Right ventricle myocardium superior (tissue), 1 donor: ENCODE measurements at regions not wholly inside any gene's neighbourhood (a gene's known extent, or its start where the extent isn't known, plus 50 kb on each side); places are given as distances from the start of the nearest gene placed in this dataset.
A peak's percentile ranks its signal among the peaks of the same experiment; 100 is the strongest.

Experiments used
- ATAC-seq: fragments of 200-7000 bp; cut with Tn5 transposase; one replicate; pipeline ENCODE4 v1.9.1; 2020; ENCODE audit warnings: mild to moderate bottlenecking; ENCODE audit not compliant: poor library complexity
- DNase-seq: peaks from one replicate; pipeline ENCODE4 v3.0.0-alpha.2; 2020
- intact Hi-C: fragments of 100-400 bp; cut with DNase I; formaldehyde crosslinking; loops from one replicate; pipeline ENCODE4 v1.11.2; 2022
- donor health status: DM: no; HTN: yes; CAD: no; lungs with severe emphysema.

- peak; percentile 87 for ATAC-seq
- no peak for DNase-seq
- intact Hi-C loops, result no loop called here
Observed at GRCh38 chr9:116070256-116070914, 83.2 kb upstream of the PAPPA start.

- intact Hi-C loops, result no loop called here
- ATAC-seq (no peak), DNase-seq (no peak)
Observed at GRCh38 chr9:116072046-116072445, 81.5 kb upstream of the PAPPA start.

GRCh38 chr9:116073826-116074225 is 79.8 kb upstream of the PAPPA start:
- DNase-seq, result no peak
- ATAC-seq, result no peak
- intact Hi-C loops, result no loop called here

- DNase-seq, result no peak
- no peak for ATAC-seq
- intact Hi-C loops, result no loop called here
Observed at GRCh38 chr9:116074658-116075057, 78.9 kb upstream of the PAPPA start.

GRCh38 chr9:116075191-116075590 is 78.4 kb upstream of the PAPPA start:
- ATAC-seq, result no peak
- no peak for DNase-seq
- intact Hi-C loops, result no loop called here

- intact Hi-C loops, result no loop called here
- no peak for ATAC-seq
- no peak for DNase-seq
Observed at GRCh38 chr9:116078640-116079039, 75.0 kb upstream of the PAPPA start.

- no peak for DNase-seq
- intact Hi-C loops, result no loop called here
- ATAC-seq, result no peak
Observed at GRCh38 chr9:116080561-116080960, 73.0 kb upstream of the PAPPA start.

GRCh38 chr9:116081435-116082115 is 72.0 kb upstream of the PAPPA start:
- ATAC-seq (no peak), DNase-seq (no peak)
- intact Hi-C loops, result no loop called here

- DNase-seq, result no peak
- intact Hi-C loops, result no loop called here
- no peak for ATAC-seq
Observed at GRCh38 chr9:116083837-116084236, 69.8 kb upstream of the PAPPA start.

- DNase-seq, result no peak
- intact Hi-C loops, result no loop called here
- peak; percentile 30 for ATAC-seq
Observed at GRCh38 chr9:116084497-116084896, 69.1 kb upstream of the PAPPA start.

GRCh38 chr9:116087246-116087645 is 66.3 kb upstream of the PAPPA start:
- DNase-seq (peak; percentile 63), ATAC-seq (peak; percentile 92)
- intact Hi-C loops, result no loop called here

GRCh38 chr9:116087751-116088194 is 65.8 kb upstream of the PAPPA start:
- no peak for DNase-seq
- peak; percentile 27 for ATAC-seq
- intact Hi-C loops, result no loop called here

- ATAC-seq (no peak), DNase-seq (no peak)
- intact Hi-C loops, result no loop called here
Observed at GRCh38 chr9:116088396-116088795, 65.2 kb upstream of the PAPPA start.

- no peak for DNase-seq
- intact Hi-C loops, result no loop called here
- ATAC-seq, result peak; percentile 21
Observed at GRCh38 chr9:116090030-116090770, 63.4 kb upstream of the PAPPA start.

- intact Hi-C loops, result no loop called here
- no peak for ATAC-seq
Observed at GRCh38 chr9:116094846-116095245, 58.7 kb upstream of the PAPPA start.

GRCh38 chr9:116095403-116095802 is 58.2 kb upstream of the PAPPA start:
- intact Hi-C loops, result no loop called here
- no peak for DNase-seq
- no peak for ATAC-seq

More at GRCh38 chr9:116094846-116095245, 58.7 kb upstream of the PAPPA start:
- DNase-seq, result no peak

- intact Hi-C loops, result no loop called here
- ATAC-seq (no peak), DNase-seq (no peak)
Observed at GRCh38 chr9:116096046-116096445, 57.5 kb upstream of the PAPPA start.

- intact Hi-C loops, result no loop called here
- DNase-seq, result no peak
- ATAC-seq, result no peak
Observed at GRCh38 chr9:116096853-116097252, 56.7 kb upstream of the PAPPA start.

GRCh38 chr9:116098476-116098875 is 55.1 kb upstream of the PAPPA start:
- intact Hi-C loops, result no loop called here
- DNase-seq, result no peak
- ATAC-seq, result no peak

GRCh38 chr9:116099821-116100220 is 53.8 kb upstream of the PAPPA start:
- DNase-seq (no peak), ATAC-seq (no peak)
- intact Hi-C loops, result no loop called here
